HCT116 (cell line): ENCODE measurements at regions not wholly inside any gene's neighbourhood (a gene's known extent, or its start where the extent isn't known, plus 50 kb on each side); places are given as distances from the start of the nearest gene placed in this dataset.

Experiments
- ATAC-seq: fragments of 200-7000 bp; cut with Tn5 transposase; 2 replicates; pipeline ENCODE4 v1.9.1; 2020; ENCODE audit warnings: mild to moderate bottlenecking, moderate library complexity
- BruUV-seq: library from RNA; stranded (reverse); fragments of 400-500 nt; replicated peaks from 2 replicates; lab custom pipeline; 2021; lab: Mats Ljungman, UMichigan
- CTCF ChIA-PET: fragments of 300-600 bp; sonication (Branson Sonifier 250); formaldehyde crosslinking; loops from one replicate; lab custom pipeline; 2021; ENCODE audit warnings: antibody characterized with exemption; lab: Charles Lee
- POLR2A ChIA-PET: fragments of 300-600, 350-600 bp; sonication (Branson Sonifier 250); formaldehyde crosslinking; loops from one replicate; lab custom pipeline; 2021; ENCODE audit warnings: antibody characterized with exemption; lab: Charles Lee
- RAD21 ChIA-PET, 2 experiments: fragments of 300-600 bp; sonication (Branson Sonifier 250); formaldehyde crosslinking; loops; one replicate each; lab custom pipeline; 2023; ENCODE audit warnings: low total read pairs in 2 of 2; ENCODE audit not compliant: uncharacterized antibody in 2 of 2, unreplicated experiment in 2 of 2, low non-redundant PET in 1 of 2; lab: Charles Lee
- DNase-seq: peaks from one replicate; pipeline ENCODE4 v3.0.0-alpha.2; 2010; ENCODE audit warnings: low read depth, low spot score
- H2AFZ ChIP-seq: fragments of 200-600 bp; shearing (Covaris generic), sonication (generic); 2 replicates; pipeline ENCODE4 v1.6.1; 2017; ENCODE audit warnings: low read depth, mixed run types, mixed read lengths, antibody characterized with exemption, low read length; ENCODE audit not compliant: poor library complexity, severe bottlenecking
- H3K27ac ChIP-seq: 2 replicates; pipeline ENCODE4 v1.5.1; 2012; ENCODE audit warnings: low read depth, low read length
- H3K27me3 ChIP-seq: fragments of 200-600 bp; sonication (generic); 2 replicates; pipeline ENCODE4 v1.6.1; 2016; ENCODE audit warnings: mixed run types, low read length, mixed read lengths; ENCODE audit not compliant: insufficient read depth
- H3K36me3 ChIP-seq, 2 experiments: fragments of 200-500 bp in 1 of 2; fragments of 200-600 bp in 1 of 2; sonication (Bioruptor generic) in 1 of 2; sonication (generic) in 1 of 2; 2 replicates each; pipeline versions ENCODE4 v1.5.1 to v1.6.1; 2014 to 2016; ENCODE audit warnings: low read length in 2 of 2, inconsistent platforms in 1 of 2, mixed read lengths in 1 of 2, mixed run types in 1 of 2; ENCODE audit not compliant: insufficient read depth in 2 of 2, control insufficient read depth in 1 of 2
- H3K4me1 ChIP-seq, 2 experiments: fragments of 200-600 bp in 1 of 2; sonication (generic) in 1 of 2; 2 replicates each; pipeline versions ENCODE4 v1.5.1 to v1.6.1; 2012 to 2017; ENCODE audit warnings: low read length in 2 of 2, inconsistent platforms in 1 of 2, mild to moderate bottlenecking in 1 of 2, mixed read lengths in 1 of 2, mixed run types in 1 of 2, moderate library complexity in 1 of 2; ENCODE audit not compliant: insufficient read depth in 2 of 2, control insufficient read depth in 1 of 2
- H3K4me2 ChIP-seq: fragments of 200-600 bp; sonication (generic); 2 replicates; pipeline ENCODE4 v1.6.1; 2017; ENCODE audit warnings: mixed run types, low read length, mixed read lengths
- H3K4me3 ChIP-seq, 2 experiments: fragments of 200-600 bp in 1 of 2; sonication (generic) in 1 of 2; replicated peaks in 1 of 2; 2 replicates each; pipeline ENCODE4 v1.5.1; 2011 to 2016; ENCODE audit warnings: low read length in 2 of 2, control low read depth in 1 of 2, low read depth in 1 of 2, mild to moderate bottlenecking in 1 of 2, mixed read lengths in 1 of 2, mixed run types in 1 of 2
- H3K79me2 ChIP-seq: fragments of 200-600 bp; sonication (generic); 2 replicates; pipeline ENCODE4 v1.6.1; 2017; ENCODE audit warnings: mild to moderate bottlenecking, mixed run types, low read length, moderate library complexity, mixed read lengths; ENCODE audit not compliant: insufficient read depth
- H3K9ac ChIP-seq: fragments of 200-600 bp; sonication (generic); 2 replicates; pipeline ENCODE4 v1.6.1; 2016; ENCODE audit warnings: low read length, mixed read lengths
- H3K9me2 ChIP-seq: fragments of 200-600 bp; sonication (generic), shearing (Covaris generic); 2 replicates; pipeline ENCODE4 v1.6.1; 2017; ENCODE audit warnings: mixed run types, mild to moderate bottlenecking, moderate library complexity; ENCODE audit not compliant: insufficient read depth
- H3K9me3 ChIP-seq, 2 experiments: fragments of 200-500 bp in 1 of 2; fragments of 200-600 bp in 1 of 2; sonication (Bioruptor generic) in 1 of 2; sonication (generic) in 1 of 2; 2 replicates each; pipeline ENCODE4 v1.6.1; 2014 to 2017; ENCODE audit warnings: low read length in 2 of 2, mixed read lengths in 2 of 2, inconsistent platforms in 1 of 2, low read depth in 1 of 2, mild to moderate bottlenecking in 1 of 2, mixed run types in 1 of 2, moderate library complexity in 1 of 2; ENCODE audit not compliant: control insufficient read depth in 1 of 2, insufficient read depth in 1 of 2
- H4K20me1 ChIP-seq: fragments of 200-600 bp; sonication (generic), shearing (Covaris generic); 2 replicates; pipeline ENCODE4 v1.6.1; 2017; ENCODE audit warnings: mixed run types, mild to moderate bottlenecking, moderate library complexity; ENCODE audit not compliant: insufficient read depth
- CBX3 ChIP-seq: IDR thresholded peaks from 2 replicates; pipeline ENCODE4 v1.6.1; 2012; ENCODE audit warnings: low read depth
- CEBPB ChIP-seq: IDR thresholded peaks from 2 replicates; pipeline ENCODE4 v1.6.1; 2012; ENCODE audit warnings: low read depth
- EGR1 ChIP-seq: IDR thresholded peaks from 2 replicates; pipeline ENCODE4 v1.6.1; 2012; ENCODE audit warnings: low read depth
- EZH2 ChIP-seq: fragments of 200-600 bp; sonication (generic); IDR thresholded peaks from 2 replicates; pipeline ENCODE4 v1.6.1; 2017; ENCODE audit warnings: antibody characterized with exemption, mixed run types
- EZH2phosphoT487 ChIP-seq: fragments of 200-600 bp; IDR thresholded peaks from 2 replicates; pipeline ENCODE4 v1.6.1; 2018; ENCODE audit warnings: antibody characterized with exemption, borderline replicate concordance
- FOSL1 ChIP-seq: IDR thresholded peaks from 2 replicates; pipeline ENCODE4 v1.6.1; 2012; ENCODE audit warnings: low read depth
- JUND ChIP-seq: IDR thresholded peaks from 2 replicates; pipeline ENCODE4 v1.6.1; 2012
- POLR2A ChIP-seq: IDR thresholded peaks from 2 replicates; pipeline ENCODE4 v1.7.0; 2011; ENCODE audit warnings: borderline replicate concordance; ENCODE audit not compliant: insufficient read depth, insufficient read length; ENCODE audit errors: extremely low read depth
- POLR2AphosphoS5 ChIP-seq: IDR thresholded peaks from 2 replicates; pipeline ENCODE4 v1.6.1; 2011; ENCODE audit warnings: mild to moderate bottlenecking, low read depth, low read length, moderate library complexity
- RAD21 ChIP-seq: IDR thresholded peaks from 2 replicates; pipeline ENCODE4 v1.6.1; 2012; ENCODE audit warnings: low read depth, mild to moderate bottlenecking
- TCF7L2 ChIP-seq: IDR thresholded peaks from 2 replicates; pipeline ENCODE4 v1.7.0; 2011; ENCODE audit warnings: borderline replicate concordance, inconsistent platforms; ENCODE audit not compliant: insufficient read depth, insufficient read length; ENCODE audit errors: extremely low read depth
- ZNF274 ChIP-seq: fragments of 200-500 bp; sonication (Bioruptor generic); IDR thresholded peaks from 2 replicates; pipeline ENCODE4 v1.6.1; 2014; ENCODE audit warnings: mild to moderate bottlenecking, low read depth, low read length, inconsistent platforms
- intact Hi-C: fragments of 100-400 bp; cut with micrococcal nuclease; formaldehyde crosslinking; loops from 2 replicates; pipeline ENCODE4 v1.10.0; 2022
- TF ChIP-seq, protein P1 (sequence below): IDR thresholded peaks from 2 replicates; pipeline ENCODE4 v1.6.1; 2012
- TF ChIP-seq, protein P2 (sequence below): IDR thresholded peaks from 2 replicates; pipeline ENCODE4 v1.6.1; 2012; ENCODE audit warnings: low read depth

DNA sequence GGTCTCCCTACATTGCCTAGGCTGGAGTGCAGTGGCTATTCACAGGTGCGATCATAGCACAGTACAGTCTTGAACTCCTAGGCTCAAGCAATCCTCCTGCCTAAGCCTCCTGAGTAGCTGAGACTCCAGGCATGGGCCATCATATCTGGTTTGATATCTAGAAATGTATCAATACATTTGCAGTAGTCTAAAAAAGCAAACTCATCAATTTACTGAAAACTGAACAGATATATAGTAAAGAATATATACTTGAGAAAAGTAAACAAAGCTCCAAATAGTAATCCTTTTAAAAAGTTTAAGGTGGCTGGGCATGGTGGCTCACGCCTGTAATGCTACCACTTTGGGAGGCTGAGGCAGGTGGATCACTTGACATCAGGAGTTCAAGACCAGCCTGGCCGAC, 57.1 kb upstream of the KMT2C start:
- Histone ChIP-seq H3K79me2 (no peaks in the 10 kb centered on the region), H3K9me2 (no peaks in the 10 kb centered on the region), H3K9me3 (no peaks in the 10 kb centered on the region), H4K20me1 (no peaks in the 10 kb centered on the region), H3K27ac (no peak overlapping the region)
- CTCF ChIA-PET: no interaction called here
- RAD21 ChIA-PET: no interaction called here
- intact Hi-C loops: no loop called here
- TF ChIP-seq RAD21: no peak
- TF ChIP-seq JUND: no peak
- TF ChIP-seq ZNF274: no peak
- no peak for TF ChIP-seq POLR2A
- no peak for TF ChIP-seq CEBPB
- TF ChIP-seq POLR2AphosphoS5: no peak
- TF ChIP-seq CBX3: no peak
- TF ChIP-seq FOSL1: no peak
- no peak for TF ChIP-seq EZH2phosphoT487
- TF ChIP-seq, protein P1, sequence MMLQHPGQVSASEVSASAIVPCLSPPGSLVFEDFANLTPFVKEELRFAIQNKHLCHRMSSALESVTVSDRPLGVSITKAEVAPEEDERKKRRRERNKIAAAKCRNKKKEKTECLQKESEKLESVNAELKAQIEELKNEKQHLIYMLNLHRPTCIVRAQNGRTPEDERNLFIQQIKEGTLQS: no peak
- no peak for TF ChIP-seq TCF7L2
- TF ChIP-seq EGR1: no peak
- TF ChIP-seq EZH2: no peak
- TF ChIP-seq, protein P2, sequence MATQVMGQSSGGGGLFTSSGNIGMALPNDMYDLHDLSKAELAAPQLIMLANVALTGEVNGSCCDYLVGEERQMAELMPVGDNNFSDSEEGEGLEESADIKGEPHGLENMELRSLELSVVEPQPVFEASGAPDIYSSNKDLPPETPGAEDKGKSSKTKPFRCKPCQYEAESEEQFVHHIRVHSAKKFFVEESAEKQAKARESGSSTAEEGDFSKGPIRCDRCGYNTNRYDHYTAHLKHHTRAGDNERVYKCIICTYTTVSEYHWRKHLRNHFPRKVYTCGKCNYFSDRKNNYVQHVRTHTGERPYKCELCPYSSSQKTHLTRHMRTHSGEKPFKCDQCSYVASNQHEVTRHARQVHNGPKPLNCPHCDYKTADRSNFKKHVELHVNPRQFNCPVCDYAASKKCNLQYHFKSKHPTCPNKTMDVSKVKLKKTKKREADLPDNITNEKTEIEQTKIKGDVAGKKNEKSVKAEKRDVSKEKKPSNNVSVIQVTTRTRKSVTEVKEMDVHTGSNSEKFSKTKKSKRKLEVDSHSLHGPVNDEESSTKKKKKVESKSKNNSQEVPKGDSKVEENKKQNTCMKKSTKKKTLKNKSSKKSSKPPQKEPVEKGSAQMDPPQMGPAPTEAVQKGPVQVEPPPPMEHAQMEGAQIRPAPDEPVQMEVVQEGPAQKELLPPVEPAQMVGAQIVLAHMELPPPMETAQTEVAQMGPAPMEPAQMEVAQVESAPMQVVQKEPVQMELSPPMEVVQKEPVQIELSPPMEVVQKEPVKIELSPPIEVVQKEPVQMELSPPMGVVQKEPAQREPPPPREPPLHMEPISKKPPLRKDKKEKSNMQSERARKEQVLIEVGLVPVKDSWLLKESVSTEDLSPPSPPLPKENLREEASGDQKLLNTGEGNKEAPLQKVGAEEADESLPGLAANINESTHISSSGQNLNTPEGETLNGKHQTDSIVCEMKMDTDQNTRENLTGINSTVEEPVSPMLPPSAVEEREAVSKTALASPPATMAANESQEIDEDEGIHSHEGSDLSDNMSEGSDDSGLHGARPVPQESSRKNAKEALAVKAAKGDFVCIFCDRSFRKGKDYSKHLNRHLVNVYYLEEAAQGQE: no peak
- TF ChIP-seq, all 23 proteins: peak for 0
- no peak for DNase-seq
- Histone ChIP-seq H3K27me3 (no peaks in the 10 kb centered on the region), H3K36me3 (no peaks in the 10 kb centered on the region), H3K4me1 (no peaks in the 10 kb centered on the region), H2AFZ (no peak overlapping the region), H3K4me2 (no peak overlapping the region), H3K9ac (no peak overlapping the region), H3K4me3 (no peak overlapping the region)
- no peak for ATAC-seq
- POLR2A ChIA-PET: interaction anchor here (1.8 kb wide), 1 partner anchor 28 kb away, joined by 4 read pairs; no protein-coding TSS in a partner anchor
- no TSS peak for BruUV-seq
